Mesenchymal stem cell (in vitro differentiated cells and primary cell): ENCODE measurements at regions not wholly inside any gene's neighbourhood (a gene's known extent, or its start where the extent isn't known, plus 50 kb on each side); places are given as distances from the start of the nearest gene placed in this dataset.
A peak's percentile ranks its signal among the peaks of the same experiment; 100 is the strongest.
"Not testable (repeated sequence)": the region's sequence is repeated elsewhere in the genome, so short reads cannot be mapped to it uniquely, and the experiment has no call there.

ENCODE experiments used
- DNase-seq: peaks from one replicate; pipeline ENCODE4 v3.0.0-alpha.2; 2013
- H2AFZ ChIP-seq: one replicate; pipeline ENCODE4 v1.6.1; 2013; ENCODE audit warnings: low read depth, mild to moderate bottlenecking, control low read depth, inconsistent platforms, low read length, moderate library complexity
- H2AK5ac ChIP-seq: 2 replicates; pipeline ENCODE4 v1.6.1; 2013; ENCODE audit warnings: low read length, moderate library complexity, mild to moderate bottlenecking, inconsistent platforms; ENCODE audit not compliant: severe bottlenecking
- H2BK120ac ChIP-seq: one replicate; pipeline ENCODE4 v1.6.1; 2013; ENCODE audit warnings: low read depth, mild to moderate bottlenecking, inconsistent platforms, low read length, moderate library complexity
- H2BK12ac ChIP-seq, 2 experiments: one replicate each; pipeline ENCODE4 v1.6.1; 2013; ENCODE audit warnings: inconsistent platforms in 2 of 2, low read length in 2 of 2, mild to moderate bottlenecking in 2 of 2, moderate library complexity in 2 of 2, control low read depth in 1 of 2
- H2BK15ac ChIP-seq: one replicate; pipeline ENCODE4 v1.6.1; 2013; ENCODE audit warnings: mild to moderate bottlenecking, low read depth, inconsistent platforms; ENCODE audit not compliant: poor library complexity, severe bottlenecking
- H2BK5ac ChIP-seq: 2 replicates; pipeline ENCODE4 v1.6.1; 2013; ENCODE audit warnings: low read depth, mild to moderate bottlenecking, low read length, control low read depth, inconsistent platforms; ENCODE audit not compliant: poor library complexity, severe bottlenecking
- H3K14ac ChIP-seq, 2 experiments: one replicate each; pipeline ENCODE4 v1.6.1; 2013; ENCODE audit warnings: inconsistent platforms in 2 of 2, low read length in 2 of 2, control low read depth in 1 of 2, mild to moderate bottlenecking in 1 of 2, moderate library complexity in 1 of 2
- H3K18ac ChIP-seq, 2 experiments: one replicate each; pipeline ENCODE4 v1.6.1; 2013; ENCODE audit warnings: inconsistent platforms in 2 of 2, low read length in 2 of 2, control low read depth in 1 of 2, low read depth in 1 of 2, mild to moderate bottlenecking in 1 of 2
- H3K23ac ChIP-seq, 2 experiments: one replicate each; pipeline ENCODE4 v1.6.1; 2013; ENCODE audit warnings: inconsistent platforms in 2 of 2, low read length in 2 of 2, mild to moderate bottlenecking in 2 of 2, moderate library complexity in 2 of 2, control low read depth in 1 of 2
- H3K27ac ChIP-seq: 2 replicates; pipeline ENCODE4 v1.5.1; 2013; ENCODE audit warnings: mild to moderate bottlenecking, moderate library complexity, low read length, control low read depth, inconsistent platforms; ENCODE audit not compliant: poor library complexity, severe bottlenecking
- H3K27me3 ChIP-seq, 2 experiments: 2 replicates each; pipeline versions ENCODE4 v1.6.1 to v1.7.0; 2013; ENCODE audit warnings: low read length in 2 of 2, mild to moderate bottlenecking in 2 of 2, moderate library complexity in 2 of 2, control low read depth in 1 of 2, inconsistent platforms in 1 of 2; ENCODE audit not compliant: control insufficient read depth in 1 of 2, insufficient read depth in 1 of 2
- H3K36me3 ChIP-seq, 2 experiments: 2 replicates each; pipeline versions ENCODE4 v1.6.1 to v1.7.0; 2013; ENCODE audit warnings: low read length in 2 of 2, control low read depth in 1 of 2, inconsistent platforms in 1 of 2, low read depth in 1 of 2, mild to moderate bottlenecking in 1 of 2; ENCODE audit not compliant: insufficient read depth in 2 of 2, control insufficient read depth in 1 of 2
- H3K4ac ChIP-seq, 2 experiments: one replicate each; pipeline ENCODE4 v1.6.1; 2013; ENCODE audit warnings: inconsistent platforms in 2 of 2, low read length in 2 of 2, mild to moderate bottlenecking in 2 of 2, moderate library complexity in 2 of 2, control low read depth in 1 of 2, low read depth in 1 of 2
- H3K4me1 ChIP-seq: 2 replicates; pipeline ENCODE4 v1.6.1; 2013; ENCODE audit warnings: low read depth, low read length, control low read depth; ENCODE audit not compliant: control insufficient read depth, insufficient read depth
- H3K4me2 ChIP-seq: 2 replicates; pipeline ENCODE4 v1.6.1; 2013; ENCODE audit warnings: low read length, mild to moderate bottlenecking, inconsistent platforms; ENCODE audit not compliant: poor library complexity, severe bottlenecking
- H3K4me3 ChIP-seq, 2 experiments: 2 replicates each; pipeline versions ENCODE4 v1.5.1 to v1.7.0; 2013; ENCODE audit warnings: low read length in 2 of 2, mild to moderate bottlenecking in 2 of 2, control low read depth in 1 of 2, low read depth in 1 of 2; ENCODE audit not compliant: insufficient read depth in 1 of 2
- H3K79me1 ChIP-seq: replicated peaks from 2 replicates; pipeline ENCODE4 v1.6.1; 2013; ENCODE audit warnings: mild to moderate bottlenecking, control low read depth, low read length, inconsistent platforms; ENCODE audit not compliant: poor library complexity, severe bottlenecking
- H3K9ac ChIP-seq: 2 replicates; pipeline ENCODE4 v1.7.0; 2013; ENCODE audit warnings: mild to moderate bottlenecking, low read length, moderate library complexity
- H3K9me3 ChIP-seq: 2 replicates; pipeline ENCODE4 v1.7.0; 2013; ENCODE audit warnings: mild to moderate bottlenecking, low read length; ENCODE audit not compliant: control insufficient read depth
- H4K8ac ChIP-seq: one replicate; pipeline ENCODE4 v1.6.1; 2013; ENCODE audit warnings: inconsistent platforms, mild to moderate bottlenecking, low read length, moderate library complexity
- H4K91ac ChIP-seq: one replicate; pipeline ENCODE4 v1.6.1; 2013; ENCODE audit warnings: mild to moderate bottlenecking, low read length, inconsistent platforms
- WGBS: methylation state at CpG from one replicate; pipeline ENCODE4 v1.1.7; 2013; ENCODE audit warnings: mixed read lengths; 5-methylcytosine and 5-hydroxymethylcytosine counted together

- no peak for DNase-seq
- Histone ChIP-seq H3K79me1 (no peaks in the 10 kb centered on the region), H2BK120ac (no peak overlapping the region), H3K18ac (no peak overlapping the region), H2AK5ac (no peak overlapping the region), H2BK15ac (no peak overlapping the region), H3K4me3 (no peak overlapping the region), H3K27ac (no peak overlapping the region), H3K4me1 (no peaks in the 10 kb centered on the region), H3K23ac (no peak overlapping the region), H3K14ac (no peak overlapping the region), H2AFZ (no peak overlapping the region), H3K4ac (no peak overlapping the region), H4K91ac (no peak overlapping the region), H4K8ac (no peak overlapping the region), H2BK5ac (no peak overlapping the region), H3K9me3 (no peaks in the 10 kb centered on the region), H3K27me3 (no peaks in the 10 kb centered on the region), H3K4me2 (no peak overlapping the region), H3K9ac (no peak overlapping the region), H3K36me3 (no peaks in the 10 kb centered on the region), H2BK12ac (no peak overlapping the region)
- WGBS = 98% methylated on average over 8 of the region's 8 CpGs
Measured at GRCh38 chr3:151675858-151676615, 57.7 kb upstream of the AADACL2 start.

GRCh38 chr3:151673974-151674373 lies 59.8 kb upstream of the AADACL2 start:
- Histone ChIP-seq H3K4me3 (no peak overlapping the region), H2AK5ac (no peak overlapping the region), H3K27me3 (no peaks in the 10 kb centered on the region), H3K4me2 (no peak overlapping the region), H2BK5ac (no peak overlapping the region), H2AFZ (no peak overlapping the region), H2BK12ac (no peak overlapping the region), H3K9me3 (no peaks in the 10 kb centered on the region), H3K79me1 (no peaks in the 10 kb centered on the region), H3K18ac (no peak overlapping the region), H3K36me3 (no peaks in the 10 kb centered on the region), H3K14ac (no peak overlapping the region), H3K27ac (no peak overlapping the region), H3K23ac (no peak overlapping the region), H4K91ac (no peak overlapping the region), H3K4me1 (no peaks in the 10 kb centered on the region), H2BK15ac (no peak overlapping the region), H3K9ac (no peak overlapping the region), H2BK120ac (no peak overlapping the region), H3K4ac (no peak overlapping the region), H4K8ac (no peak overlapping the region)
- DNase-seq = no peak
- 68% methylated on average over 1 of the region's 1 CpG for WGBS

GRCh38 chr3:151667762-151668161 lies 66.0 kb upstream of the AADACL2 start:
- H3K14ac ChIP-seq, H3K36me3 ChIP-seq, H3K27ac ChIP-seq, H2BK15ac ChIP-seq, H3K9me3 ChIP-seq, H3K4ac ChIP-seq, H3K27me3 ChIP-seq, H3K4me2 ChIP-seq, H3K79me1 ChIP-seq, H2BK120ac ChIP-seq, H3K18ac ChIP-seq, H3K9ac ChIP-seq, H3K23ac ChIP-seq, DNase-seq, H2BK12ac ChIP-seq, H3K4me3 ChIP-seq, H3K4me1 ChIP-seq, H2AFZ ChIP-seq, H4K8ac ChIP-seq, H2BK5ac ChIP-seq, H2AK5ac ChIP-seq, H4K91ac ChIP-seq: not testable (repeated sequence)
- WGBS = 91% methylated on average over 3 of the region's 3 CpGs

GRCh38 chr3:151660885-151661284 lies 72.8 kb upstream of the AADACL2 start:
- no peak overlapping the region for H3K4me2 ChIP-seq
- no peaks in the 10 kb centered on the region for H3K36me3 ChIP-seq
- peak; percentile 6 for DNase-seq
- H3K9ac ChIP-seq = peak overlapping the region; percentile 40
- no peak overlapping the region for H3K27ac ChIP-seq
- H2BK5ac ChIP-seq = no peak overlapping the region
- H3K4me1 ChIP-seq = no peaks in the 10 kb centered on the region
- no peak overlapping the region for H4K8ac ChIP-seq
- no peak overlapping the region for H3K4me3 ChIP-seq
- no peak overlapping the region for H2AFZ ChIP-seq
- no peaks in the 10 kb centered on the region for H3K27me3 ChIP-seq
- H2BK120ac ChIP-seq = no peak overlapping the region
- H3K14ac ChIP-seq = no peak overlapping the region
- no peak overlapping the region for H3K4ac ChIP-seq
- no peak overlapping the region for H4K91ac ChIP-seq
- WGBS = 100% methylated on average over 1 of the region's 4 CpGs
- H3K18ac ChIP-seq = no peak overlapping the region
- H2BK12ac ChIP-seq = no peak overlapping the region
- H2BK15ac ChIP-seq = no peak overlapping the region
- no peaks in the 10 kb centered on the region for H3K9me3 ChIP-seq
- H3K23ac ChIP-seq = no peak overlapping the region
- no peaks in the 10 kb centered on the region for H3K79me1 ChIP-seq
- H2AK5ac ChIP-seq = no peak overlapping the region
